Kidney capillary endothelial cell (primary cell): ENCODE measurements at regions not wholly inside any gene's neighbourhood (a gene's known extent, or its start where the extent isn't known, plus 50 kb on each side); places are given as distances from the start of the nearest gene placed in this dataset.

Source experiments
- DNase-seq: peaks from one replicate; pipeline ENCODE4 v3.0.0-alpha.2; 2018; ENCODE audit warnings: low spot score

GRCh38 chrX:100512471-100512870 lies 72.3 kb upstream of the TNMD start:
- DNase-seq: peak; percentile 10

- DNase-seq: no peak
These were observed 84.7 kb upstream of the PCDH19 start for GRCh38 chrX:100494646-100495370.

- no peak for DNase-seq
These were observed 81.1 kb upstream of the PCDH19 start for GRCh38 chrX:100491174-100491573.

- DNase-seq: no peak
These were observed 77.7 kb upstream of the PCDH19 start for GRCh38 chrX:100487795-100488194.

GRCh38 chrX:100484971-100485370 lies 74.9 kb upstream of the PCDH19 start:
- no peak for DNase-seq

- DNase-seq: no peak
These were observed 69.3 kb upstream of the PCDH19 start for GRCh38 chrX:100479329-100479728.

GRCh38 chrX:100478714-100479306 lies 68.7 kb upstream of the PCDH19 start:
- DNase-seq: no peak

GRCh38 chrX:100477958-100478357 lies 67.9 kb upstream of the PCDH19 start:
- DNase-seq: no peak

- DNase-seq: no peak
These were observed 67.4 kb upstream of the PCDH19 start for GRCh38 chrX:100477467-100477866.
